ENCODE measurements at regions not wholly inside any gene's neighbourhood (a gene's known extent, or its start where the extent isn't known, plus 50 kb on each side); places are given as distances from the start of the nearest gene placed in this dataset.
"Not testable (repeated sequence)": the region's sequence is repeated elsewhere in the genome, so short reads cannot be mapped to it uniquely, and the experiment has no call there.

- CTCF ChIA-PET, result no interaction called here
- POLR2A ChIA-PET, result no interaction called here
Measured at GRCh38 chr15:62902821-62903220, 139.7 kb upstream of the TPM1 start.

DNA sequence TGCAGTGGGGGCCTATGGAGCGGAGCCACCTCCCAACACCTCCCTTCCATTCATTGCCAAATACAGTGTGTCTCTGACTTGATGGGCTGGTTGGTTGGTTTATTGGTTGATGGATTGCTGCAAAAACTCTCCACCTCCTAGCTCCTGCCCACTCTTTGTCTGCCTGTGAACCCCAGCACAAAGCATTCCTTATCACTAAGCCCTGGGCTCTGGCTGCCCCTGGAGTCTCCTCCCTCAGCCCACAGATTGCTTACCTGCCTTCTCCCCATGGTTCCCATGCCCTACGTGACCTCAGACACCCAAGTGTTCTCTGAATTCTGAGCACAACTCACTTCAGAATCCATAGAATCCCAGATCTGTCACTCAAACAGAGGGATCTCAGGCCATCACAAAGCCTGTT, 139.1 kb upstream of the TPM1 start:
- no peak overlapping the region for H3K4me3 ChIP-seq (ENCODE audit: low read depth, low read length)
- ChIA-PET POLR2A (no interaction called here), CTCF (no interaction called here)
- TF ChIP-seq CTCF (IDR thresholded peaks at IDR 0.05; ENCODE audit: insufficient read depth, low read length, missing control alignments), result no peak
- no peak for DNase-seq (ENCODE audit: low read depth, low spot score)

More at GRCh38 chr15:62902821-62903220, 139.7 kb upstream of the TPM1 start:
- DNase-seq (ENCODE audit: low read depth, low spot score), result no peak
- TF ChIP-seq CTCF (IDR thresholded peaks at IDR 0.05; ENCODE audit: insufficient read depth, low read length, missing control alignments), result no peak
- no peak overlapping the region for H3K4me3 ChIP-seq (ENCODE audit: low read depth, low read length)

DNA sequence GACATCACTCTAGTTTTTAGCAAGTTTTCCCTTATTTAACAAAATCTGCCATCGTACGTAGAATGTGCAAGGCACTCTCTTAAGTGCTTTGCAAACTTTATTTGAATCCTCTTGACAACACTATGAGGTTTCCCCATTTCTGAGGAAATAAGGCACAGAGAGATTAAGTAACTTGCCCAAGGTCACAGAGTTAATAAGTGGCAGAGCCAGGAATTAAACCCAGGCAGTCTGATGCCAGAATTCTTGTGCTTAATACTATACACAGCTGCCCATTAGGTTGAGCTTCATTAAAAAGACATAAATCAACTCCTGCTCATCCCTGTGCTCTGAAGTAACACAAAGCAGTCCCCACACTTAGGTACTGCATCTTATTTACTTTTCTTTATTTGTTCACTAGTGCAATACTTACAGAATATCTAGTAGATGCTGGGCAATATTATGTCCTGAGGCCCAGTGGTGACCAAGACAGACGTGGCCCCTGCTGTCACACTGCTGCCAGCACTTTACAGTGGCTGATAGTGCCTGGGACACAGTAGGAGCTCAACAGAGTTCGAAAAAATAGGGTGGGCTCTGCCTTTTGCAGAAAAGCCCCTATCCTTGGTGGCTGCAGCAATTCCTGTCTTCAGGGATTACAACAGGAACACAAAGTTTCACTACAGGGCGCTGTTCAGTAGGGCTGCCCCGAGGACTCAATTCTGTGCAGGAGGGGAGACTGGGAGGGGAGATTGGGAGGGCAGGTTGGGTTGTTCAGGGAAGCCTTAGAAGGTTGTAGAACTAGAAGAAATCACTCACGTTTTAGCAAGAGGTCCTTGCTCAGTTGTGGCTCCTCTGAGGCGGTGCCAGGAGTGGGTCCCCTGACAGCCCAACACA, 138.3 kb upstream of the TPM1 start:
- no peak overlapping the region for H3K4me3 ChIP-seq (ENCODE audit: low read depth, low read length)
- no peak for TF ChIP-seq CTCF (IDR thresholded peaks at IDR 0.05; ENCODE audit: insufficient read depth, low read length, missing control alignments)
- ChIA-PET POLR2A (no interaction called here), CTCF (no interaction called here)
- no peak for DNase-seq (ENCODE audit: low read depth, low spot score)

GRCh38 chr15:62906627-62907026, 135.9 kb upstream of the TPM1 start:
- TF ChIP-seq CTCF (IDR thresholded peaks at IDR 0.05; ENCODE audit: insufficient read depth, low read length, missing control alignments), result no peak
- POLR2A ChIA-PET, result no interaction called here
- DNase-seq (ENCODE audit: low read depth, low spot score), result no peak
- H3K4me3 ChIP-seq (ENCODE audit: low read depth, low read length), result no peak overlapping the region
- CTCF ChIA-PET, result no interaction called here

- no peak overlapping the region for H3K4me3 ChIP-seq (ENCODE audit: low read depth, low read length)
- POLR2A ChIA-PET, result no interaction called here
- CTCF ChIA-PET, result interaction anchor here (1.0 kb wide), 1 partner anchor 9 kb away, joined by 4 read pairs; no protein-coding TSS in a partner anchor
- no peak for DNase-seq (ENCODE audit: low read depth, low spot score)
- no peak for TF ChIP-seq CTCF (IDR thresholded peaks at IDR 0.05; ENCODE audit: insufficient read depth, low read length, missing control alignments)
Measured at GRCh38 chr15:62907275-62907674, 135.3 kb upstream of the TPM1 start.

- CTCF ChIA-PET; POLR2A ChIA-PET; DNase-seq (ENCODE audit: low read depth, low spot score); H3K4me3 ChIP-seq (ENCODE audit: low read depth, low read length): not testable (repeated sequence)
Measured at GRCh38 chr15:62908341-62908740, 134.2 kb upstream of the TPM1 start.

- DNase-seq (ENCODE audit: low read depth, low spot score), result no peak
- ChIA-PET CTCF (interaction anchor here (0.6 to 1.4 kb wide), 2 partner anchors 11 to 138 kb away, joined by 3 read pairs; no protein-coding TSS in a partner anchor), POLR2A (no interaction called here)
- H3K4me3 ChIP-seq (ENCODE audit: low read depth, low read length), result no peak overlapping the region
- no peak for TF ChIP-seq CTCF (IDR thresholded peaks at IDR 0.05; ENCODE audit: insufficient read depth, low read length, missing control alignments)
Measured at GRCh38 chr15:62909257-62909656, 133.3 kb upstream of the TPM1 start.
